Endothelial cell (in vitro differentiated cells): ENCODE measurements at regions not wholly inside any gene's neighbourhood (a gene's known extent, or its start where the extent isn't known, plus 50 kb on each side); places are given as distances from the start of the nearest gene placed in this dataset.

Experiments used
- DNase-seq: peaks from one replicate; pipeline ENCODE4 v3.0.0; 2021; ENCODE audit warnings: low spot score
- H3K27ac Mint-ChIP-seq: one replicate; pipeline ENCODE4 v1.8.0; 2021; ENCODE audit warnings: mixed read lengths, inconsistent platforms; ENCODE audit not compliant: unreplicated experiment
- H3K27me3 Mint-ChIP-seq: one replicate; pipeline ENCODE4 v1.8.0; 2021; ENCODE audit warnings: mild to moderate bottlenecking, moderate library complexity, mixed read lengths, inconsistent platforms; ENCODE audit not compliant: unreplicated experiment
- H3K36me3 Mint-ChIP-seq: one replicate; pipeline ENCODE4 v1.8.0; 2021; ENCODE audit warnings: mild to moderate bottlenecking, low read depth, mixed read lengths, inconsistent platforms; ENCODE audit not compliant: unreplicated experiment
- H3K4me1 Mint-ChIP-seq: one replicate; pipeline ENCODE4 v1.8.0; 2021; ENCODE audit warnings: mild to moderate bottlenecking, mixed read lengths, inconsistent platforms; ENCODE audit not compliant: unreplicated experiment
- H3K4me3 Mint-ChIP-seq: one replicate; pipeline ENCODE4 v1.8.0; 2021; ENCODE audit warnings: mild to moderate bottlenecking, mixed read lengths, inconsistent platforms; ENCODE audit not compliant: unreplicated experiment
- H3K9me3 Mint-ChIP-seq: one replicate; pipeline ENCODE4 v1.8.0; 2021; ENCODE audit warnings: mixed read lengths, inconsistent platforms; ENCODE audit not compliant: unreplicated experiment
- CTCF ChIP-seq: fragments of 200-600 bp; sonication (generic); IDR thresholded peaks from one replicate; pipeline ENCODE4 v1.5.0; 2021; ENCODE audit warnings: antibody characterized with exemption; ENCODE audit not compliant: unreplicated experiment

- no peaks in the 10 kb centered on the region for H3K27me3 Mint-ChIP-seq
- no peaks in the 10 kb centered on the region for H3K4me1 Mint-ChIP-seq
- no peak overlapping the region for H3K27ac Mint-ChIP-seq
- H3K9me3 Mint-ChIP-seq = no peaks in the 10 kb centered on the region
- DNase-seq = no peak
- no peaks in the 10 kb centered on the region for H3K36me3 Mint-ChIP-seq
- no peak for TF ChIP-seq CTCF
- no peak overlapping the region for H3K4me3 Mint-ChIP-seq
These were observed 474.8 kb upstream of the NOVA1 start for GRCh38 chr14:27072589-27072988.

GRCh38 chr14:27075503-27075902 is 477.7 kb upstream of the NOVA1 start:
- no peak for DNase-seq
- Mint-ChIP-seq H3K27me3 (no peaks in the 10 kb centered on the region), H3K27ac (no peak overlapping the region), H3K9me3 (no peaks in the 10 kb centered on the region), H3K36me3 (no peaks in the 10 kb centered on the region), H3K4me3 (no peak overlapping the region), H3K4me1 (no peaks in the 10 kb centered on the region)
- TF ChIP-seq CTCF = no peak

- TF ChIP-seq CTCF = no peak
- Mint-ChIP-seq H3K27me3 (no peaks in the 10 kb centered on the region), H3K27ac (no peak overlapping the region), H3K9me3 (no peaks in the 10 kb centered on the region), H3K36me3 (no peaks in the 10 kb centered on the region), H3K4me3 (no peak overlapping the region), H3K4me1 (no peaks in the 10 kb centered on the region)
- no peak for DNase-seq
These were observed 479.4 kb upstream of the NOVA1 start for GRCh38 chr14:27077214-27077613.

- Mint-ChIP-seq H3K9me3 (no peaks in the 10 kb centered on the region), H3K27ac (no peak overlapping the region), H3K27me3 (no peaks in the 10 kb centered on the region), H3K4me3 (no peak overlapping the region), H3K4me1 (no peaks in the 10 kb centered on the region), H3K36me3 (no peaks in the 10 kb centered on the region)
- no peak for DNase-seq
- TF ChIP-seq CTCF = no peak
These were observed 479.9 kb upstream of the NOVA1 start for GRCh38 chr14:27077710-27078109.

GRCh38 chr14:27078191-27078590 is 480.4 kb upstream of the NOVA1 start:
- DNase-seq = no peak
- Mint-ChIP-seq H3K27ac (no peak overlapping the region), H3K27me3 (no peaks in the 10 kb centered on the region), H3K4me3 (no peak overlapping the region), H3K4me1 (no peaks in the 10 kb centered on the region), H3K36me3 (no peaks in the 10 kb centered on the region), H3K9me3 (no peaks in the 10 kb centered on the region)
- no peak for TF ChIP-seq CTCF
